Effector memory CD4-positive, alpha-beta T cell (primary cell): ENCODE measurements at regions not wholly inside any gene's neighbourhood (a gene's known extent, or its start where the extent isn't known, plus 50 kb on each side); places are given as distances from the start of the nearest gene placed in this dataset.

Source experiments
- DNase-seq, 3 donors: peaks; one replicate each; pipeline ENCODE4 v3.0.0-alpha.2; 2020
- H3K27ac ChIP-seq: 2 replicates; pipeline ENCODE4 v1.7.0; 2013; ENCODE audit warnings: mild to moderate bottlenecking, low read length, moderate library complexity; ENCODE audit not compliant: insufficient read depth, poor library complexity, severe bottlenecking
- H3K27me3 ChIP-seq: replicated peaks from 2 replicates; pipeline ENCODE4 v1.7.0; 2013; ENCODE audit warnings: mild to moderate bottlenecking, low read length; ENCODE audit not compliant: insufficient read depth, control insufficient read depth, poor library complexity, severe bottlenecking
- H3K36me3 ChIP-seq: 2 replicates; pipeline ENCODE4 v1.7.0; 2013; ENCODE audit warnings: mild to moderate bottlenecking, low read length, moderate library complexity; ENCODE audit not compliant: control insufficient read depth, insufficient read depth
- H3K4me1 ChIP-seq: 2 replicates; pipeline ENCODE4 v1.7.0; 2013; ENCODE audit warnings: low read length, mild to moderate bottlenecking; ENCODE audit not compliant: control insufficient read depth, insufficient read depth, poor library complexity, severe bottlenecking
- H3K4me3 ChIP-seq: 2 replicates; pipeline ENCODE4 v1.7.0; 2013; ENCODE audit warnings: low read length, low read depth, mild to moderate bottlenecking; ENCODE audit not compliant: insufficient read depth, poor library complexity, severe bottlenecking
- H3K9me3 ChIP-seq: 2 replicates; pipeline ENCODE4 v1.7.0; 2013; ENCODE audit warnings: mild to moderate bottlenecking, low read length, moderate library complexity; ENCODE audit not compliant: control insufficient read depth

- H3K9me3 ChIP-seq, result no peaks in the 10 kb centered on the region
- no peaks in the 10 kb centered on the region for H3K36me3 ChIP-seq
- H3K4me3 ChIP-seq, result no peak overlapping the region
- no peaks in the 10 kb centered on the region for H3K27me3 ChIP-seq
- DNase-seq, result no peak
- H3K27ac ChIP-seq, result no peak overlapping the region
- H3K4me1 ChIP-seq, result no peaks in the 10 kb centered on the region
Measured at GRCh38 chr1:18535391-18536210, 54.9 kb downstream of the KLHDC7A start.

GRCh38 chr1:18536356-18536755 is 55.6 kb downstream of the KLHDC7A start:
- Histone ChIP-seq H3K36me3 (no peaks in the 10 kb centered on the region), H3K9me3 (no peaks in the 10 kb centered on the region), H3K27ac (no peak overlapping the region), H3K4me3 (no peak overlapping the region), H3K27me3 (no peaks in the 10 kb centered on the region), H3K4me1 (no peaks in the 10 kb centered on the region)
- DNase-seq, result no peak

- Histone ChIP-seq H3K36me3 (no peaks in the 10 kb centered on the region), H3K27me3 (no peaks in the 10 kb centered on the region), H3K9me3 (no peaks in the 10 kb centered on the region), H3K4me3 (no peak overlapping the region), H3K4me1 (no peaks in the 10 kb centered on the region), H3K27ac (no peak overlapping the region)
- DNase-seq, result no peak
Measured at GRCh38 chr1:18536915-18537314, 56.2 kb downstream of the KLHDC7A start.

- no peaks in the 10 kb centered on the region for H3K27me3 ChIP-seq
- H3K36me3 ChIP-seq, result no peaks in the 10 kb centered on the region
- no peak overlapping the region for H3K27ac ChIP-seq
- H3K4me1 ChIP-seq, result no peaks in the 10 kb centered on the region
- H3K9me3 ChIP-seq, result no peaks in the 10 kb centered on the region
- no peak overlapping the region for H3K4me3 ChIP-seq
- DNase-seq, result no peak
Measured at GRCh38 chr1:18537386-18538306, 56.9 kb downstream of the KLHDC7A start.

GRCh38 chr1:18539171-18539570 is 58.4 kb downstream of the KLHDC7A start:
- no peaks in the 10 kb centered on the region for H3K27me3 ChIP-seq
- no peak for DNase-seq
- H3K4me3 ChIP-seq, result no peak overlapping the region
- H3K27ac ChIP-seq, result no peak overlapping the region
- no peaks in the 10 kb centered on the region for H3K36me3 ChIP-seq
- H3K9me3 ChIP-seq, result no peaks in the 10 kb centered on the region
- no peaks in the 10 kb centered on the region for H3K4me1 ChIP-seq

- Histone ChIP-seq H3K27me3 (no peaks in the 10 kb centered on the region), H3K9me3 (no peaks in the 10 kb centered on the region), H3K27ac (no peak overlapping the region), H3K4me3 (no peak overlapping the region), H3K36me3 (no peaks in the 10 kb centered on the region), H3K4me1 (no peaks in the 10 kb centered on the region)
- DNase-seq, result no peak
Measured at GRCh38 chr1:18540136-18540765, 59.5 kb downstream of the KLHDC7A start.

GRCh38 chr1:18541046-18541795 is 60.5 kb downstream of the KLHDC7A start:
- Histone ChIP-seq H3K27me3 (no peaks in the 10 kb centered on the region), H3K36me3 (no peaks in the 10 kb centered on the region), H3K9me3 (no peaks in the 10 kb centered on the region), H3K27ac (no peak overlapping the region), H3K4me1 (no peaks in the 10 kb centered on the region), H3K4me3 (no peak overlapping the region)
- no peak for DNase-seq

- DNase-seq, result no peak
- H3K27me3 ChIP-seq, result no peaks in the 10 kb centered on the region
- H3K36me3 ChIP-seq, result no peaks in the 10 kb centered on the region
- no peak overlapping the region for H3K27ac ChIP-seq
- no peaks in the 10 kb centered on the region for H3K4me1 ChIP-seq
- H3K4me3 ChIP-seq, result no peak overlapping the region
- H3K9me3 ChIP-seq, result no peaks in the 10 kb centered on the region
Measured at GRCh38 chr1:18542351-18542750, 61.6 kb downstream of the KLHDC7A start.

- Histone ChIP-seq H3K27ac (no peak overlapping the region), H3K4me1 (no peaks in the 10 kb centered on the region), H3K27me3 (no peaks in the 10 kb centered on the region), H3K36me3 (no peaks in the 10 kb centered on the region), H3K4me3 (no peak overlapping the region), H3K9me3 (no peaks in the 10 kb centered on the region)
- no peak for DNase-seq
Measured at GRCh38 chr1:18546026-18546425, 65.3 kb downstream of the KLHDC7A start.
